SU-DHL-6 (cell line): ENCODE measurements at regions not wholly inside any gene's neighbourhood (a gene's known extent, or its start where the extent isn't known, plus 50 kb on each side); places are given as distances from the start of the nearest gene placed in this dataset.

Experiments
- EZH2phosphoT487 ChIP-seq: fragments of 200-600 bp; sonication (generic), shearing (Covaris generic); conservative IDR thresholded peaks from 2 replicates; pipeline ENCODE4 v1.6.1; 2018; ENCODE audit warnings: mild to moderate bottlenecking, antibody characterized with exemption, low read length, moderate library complexity, mixed read lengths
- TF ChIP-seq, protein P1 (sequence below): fragments of 200-600 bp; sonication (generic); IDR thresholded peaks from one replicate; pipeline ENCODE4 v1.5.1; 2017; ENCODE audit warnings: antibody characterized with exemption, mild to moderate bottlenecking, low read length, moderate library complexity; ENCODE audit not compliant: insufficient read depth, poor library complexity, severe bottlenecking

DNA sequence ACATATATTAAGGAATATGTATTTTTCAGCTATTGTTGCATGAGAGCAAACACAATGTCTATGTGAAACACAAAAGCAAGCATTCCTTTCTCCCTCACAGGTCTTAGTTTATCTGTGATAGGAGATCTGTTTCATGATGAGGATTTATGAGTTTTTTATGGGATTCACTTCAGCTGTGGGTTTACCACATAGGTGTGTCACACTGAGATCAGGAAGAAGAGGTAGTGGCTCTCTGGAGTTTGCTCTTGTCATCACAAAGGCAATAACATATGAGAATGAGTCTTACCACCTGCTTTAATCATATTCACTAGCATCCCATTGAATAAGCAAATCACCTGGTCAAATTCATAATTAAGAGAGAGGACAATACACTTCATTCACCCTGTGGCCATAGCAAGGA, 960.3 kb upstream of the SLC39A10 start:
- TF ChIP-seq, protein P1, sequence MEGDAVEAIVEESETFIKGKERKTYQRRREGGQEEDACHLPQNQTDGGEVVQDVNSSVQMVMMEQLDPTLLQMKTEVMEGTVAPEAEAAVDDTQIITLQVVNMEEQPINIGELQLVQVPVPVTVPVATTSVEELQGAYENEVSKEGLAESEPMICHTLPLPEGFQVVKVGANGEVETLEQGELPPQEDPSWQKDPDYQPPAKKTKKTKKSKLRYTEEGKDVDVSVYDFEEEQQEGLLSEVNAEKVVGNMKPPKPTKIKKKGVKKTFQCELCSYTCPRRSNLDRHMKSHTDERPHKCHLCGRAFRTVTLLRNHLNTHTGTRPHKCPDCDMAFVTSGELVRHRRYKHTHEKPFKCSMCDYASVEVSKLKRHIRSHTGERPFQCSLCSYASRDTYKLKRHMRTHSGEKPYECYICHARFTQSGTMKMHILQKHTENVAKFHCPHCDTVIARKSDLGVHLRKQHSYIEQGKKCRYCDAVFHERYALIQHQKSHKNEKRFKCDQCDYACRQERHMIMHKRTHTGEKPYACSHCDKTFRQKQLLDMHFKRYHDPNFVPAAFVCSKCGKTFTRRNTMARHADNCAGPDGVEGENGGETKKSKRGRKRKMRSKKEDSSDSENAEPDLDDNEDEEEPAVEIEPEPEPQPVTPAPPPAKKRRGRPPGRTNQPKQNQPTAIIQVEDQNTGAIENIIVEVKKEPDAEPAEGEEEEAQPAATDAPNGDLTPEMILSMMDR: no peak
- TF ChIP-seq EZH2phosphoT487: no peak
